NCI-H748 (cell line): ENCODE measurements at regions not wholly inside any gene's neighbourhood (a gene's known extent, or its start where the extent isn't known, plus 50 kb on each side); places are given as distances from the start of the nearest gene placed in this dataset.

Experiments used
- DNase-seq: peaks from one replicate; lab custom pipeline; 2025; ENCODE audit not compliant: unreplicated experiment; lab: John Stamatoyannopoulos, UW

- DNase-seq = no peak
Measured at GRCh38 chr3:165133188-165133899, 55.0 kb upstream of the SI start.

DNA sequence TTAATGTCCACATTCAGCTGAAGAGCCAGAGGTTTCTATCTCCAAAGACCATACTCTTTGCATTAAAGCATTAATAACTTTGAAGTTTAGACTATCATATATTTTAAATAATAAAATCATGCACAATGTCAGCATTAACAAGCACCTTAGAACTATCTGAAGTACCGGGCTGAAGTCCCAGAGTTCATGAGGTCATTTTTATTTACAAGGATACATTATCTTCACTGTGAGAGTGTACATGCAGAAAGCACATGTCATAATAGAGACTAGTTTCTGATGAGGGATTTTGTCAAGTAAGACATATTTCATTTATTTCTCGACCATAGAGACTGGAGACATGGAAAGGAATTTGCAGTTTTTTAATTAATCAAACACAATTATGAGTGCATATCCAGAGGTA is 52.4 kb upstream of the SI start:
- no peak for DNase-seq

DNA sequence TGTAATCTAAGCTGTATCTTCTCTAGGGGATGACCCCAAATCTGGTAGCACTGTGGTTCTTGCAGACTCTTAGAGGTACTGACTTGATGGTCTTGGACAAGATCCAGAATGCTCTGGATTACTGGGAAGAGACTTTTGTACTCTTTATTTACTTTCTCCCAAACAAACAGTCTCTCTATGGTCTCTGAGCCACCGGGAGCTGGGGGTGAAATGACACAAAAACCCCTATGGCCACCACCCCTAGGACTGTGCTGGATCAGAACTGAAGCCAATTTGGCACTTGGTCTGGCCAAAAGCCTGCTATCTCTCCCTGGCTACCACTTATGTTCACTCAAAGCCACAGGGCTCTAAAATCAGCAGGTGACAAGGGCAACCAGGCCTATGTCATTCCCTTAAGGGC is 50.2 kb upstream of the SI start:
- DNase-seq = peak; percentile 4
